ENCODE measurements at regions not wholly inside any gene's neighbourhood (a gene's known extent, or its start where the extent isn't known, plus 50 kb on each side); places are given as distances from the start of the nearest gene placed in this dataset.

DNA sequence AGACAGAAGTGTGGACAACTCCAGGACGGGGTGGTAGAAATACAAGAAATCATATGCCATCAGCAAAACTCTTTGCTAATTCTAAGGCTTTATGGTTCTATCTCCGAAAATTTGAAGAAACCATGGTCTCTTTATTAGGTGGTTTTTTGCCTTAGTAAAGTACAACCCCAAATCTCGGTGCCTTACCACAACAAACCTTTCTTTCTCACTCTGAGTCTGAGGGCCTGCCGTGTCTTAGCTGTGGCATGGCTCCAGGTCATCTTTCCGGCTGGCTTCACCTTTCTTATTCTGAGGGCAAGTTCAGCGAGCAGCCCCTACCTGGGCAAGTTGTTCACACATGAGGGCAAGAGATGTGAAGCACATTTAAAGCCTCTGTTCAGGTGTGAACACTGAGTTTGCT, 280.6 kb downstream of the TTLL7 start:
- no peak for DNase-seq

DNA sequence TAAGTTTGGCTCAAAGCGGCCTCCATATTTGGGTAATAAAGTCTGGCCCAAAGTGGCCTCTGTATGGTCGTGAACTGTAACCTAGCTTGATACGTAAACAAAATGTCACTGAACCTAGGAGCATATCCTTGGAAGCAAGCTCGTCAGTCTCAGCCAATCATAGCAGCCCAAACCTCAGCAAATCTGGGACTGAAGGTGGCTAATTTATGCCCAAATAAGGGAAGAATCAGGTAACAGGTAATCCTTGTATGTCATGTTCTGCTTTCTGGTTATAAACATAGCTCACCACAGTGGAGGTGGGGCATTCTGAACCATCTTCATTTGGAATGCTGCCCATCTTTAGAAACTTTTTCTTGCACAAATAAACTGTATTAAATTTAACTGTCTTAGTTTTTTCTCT, 281.1 kb downstream of the TTLL7 start:
- DNase-seq, result no peak

DNA sequence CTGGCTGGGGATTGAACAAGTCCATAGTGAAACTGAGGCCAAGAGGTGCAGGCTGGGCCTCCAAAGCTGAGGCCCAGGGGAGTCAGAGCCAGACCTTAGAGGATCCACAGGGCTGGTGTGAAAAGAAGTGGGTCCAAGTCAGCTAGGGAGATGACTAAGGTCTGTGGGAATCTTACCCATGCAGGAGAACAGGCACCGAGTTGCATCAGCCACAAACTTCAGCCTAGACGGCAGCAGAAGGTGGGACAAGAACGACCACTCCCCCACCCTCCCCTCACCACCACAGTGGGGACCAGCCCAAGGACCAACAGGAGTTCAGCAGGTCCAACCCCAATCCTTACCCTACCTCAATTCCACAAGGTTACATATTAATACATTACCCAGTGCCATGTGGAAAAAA, 282.3 kb downstream of the TTLL7 start:
- DNase-seq, result no peak

DNA sequence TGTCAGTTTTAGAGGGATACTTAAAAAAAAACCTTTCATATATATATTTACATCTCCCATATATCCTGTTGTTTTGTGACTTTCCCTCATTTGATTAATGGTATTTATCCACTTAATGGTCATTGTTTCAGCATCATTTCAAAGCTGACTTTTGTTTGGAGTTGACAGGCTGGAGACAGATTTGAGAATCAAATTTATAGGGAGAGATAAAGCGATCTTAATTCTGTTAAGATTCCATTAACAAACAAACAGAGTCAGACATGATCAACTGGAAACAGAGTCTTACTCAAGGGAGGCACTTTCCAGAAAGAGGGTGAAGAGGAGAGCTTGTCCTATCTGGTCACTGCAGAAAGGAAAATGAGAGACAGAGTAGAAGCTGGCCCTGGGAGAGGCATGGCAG, 283.4 kb downstream of the TTLL7 start:
- no peak for DNase-seq

DNA sequence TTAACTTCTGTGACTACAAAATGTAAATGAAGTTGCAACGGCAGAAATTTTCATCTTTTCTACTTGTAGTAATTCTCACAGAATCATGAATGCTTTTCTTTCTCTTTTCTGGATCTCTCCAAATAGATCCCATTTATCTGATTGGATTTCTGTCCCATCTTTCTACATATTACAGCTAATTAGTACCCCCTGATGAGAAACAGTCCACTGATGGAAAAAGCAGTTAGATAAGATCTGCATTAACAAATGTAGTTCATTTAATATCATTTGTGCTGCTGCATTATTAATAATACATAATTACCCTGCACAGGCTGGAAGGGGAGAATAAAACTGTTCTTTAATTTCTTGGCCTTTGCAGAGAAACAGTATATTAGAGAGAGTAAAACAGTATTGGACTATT, 289.3 kb downstream of the TTLL7 start:
- no peak for DNase-seq

DNA sequence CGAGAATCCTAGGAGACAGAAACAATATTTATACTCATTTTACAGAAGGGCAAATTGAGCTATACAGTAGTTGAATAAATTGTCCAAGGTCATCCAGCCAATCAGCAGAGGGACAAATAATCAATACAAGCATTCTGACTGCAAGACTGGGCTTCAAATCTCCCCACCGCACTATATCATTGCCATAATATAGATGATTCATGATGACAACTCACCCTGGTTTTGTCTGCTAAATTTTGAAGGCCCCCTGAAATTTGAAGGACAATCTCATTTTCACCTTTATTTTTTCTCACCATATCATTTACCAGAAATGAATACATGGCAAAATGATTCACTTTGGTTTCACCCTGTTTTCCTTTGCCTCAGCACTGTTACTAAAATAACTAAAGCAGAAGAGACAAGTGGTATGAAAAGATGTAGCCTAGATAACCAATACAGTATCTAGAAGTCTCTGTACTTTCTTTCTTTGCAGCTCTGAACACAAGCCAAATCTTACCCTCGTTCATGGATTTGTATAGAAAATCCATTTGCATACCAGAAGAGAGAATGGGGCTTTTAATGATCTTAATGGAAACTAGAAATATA, 292.5 kb downstream of the TTLL7 start:
- DNase-seq, result no peak

DNA sequence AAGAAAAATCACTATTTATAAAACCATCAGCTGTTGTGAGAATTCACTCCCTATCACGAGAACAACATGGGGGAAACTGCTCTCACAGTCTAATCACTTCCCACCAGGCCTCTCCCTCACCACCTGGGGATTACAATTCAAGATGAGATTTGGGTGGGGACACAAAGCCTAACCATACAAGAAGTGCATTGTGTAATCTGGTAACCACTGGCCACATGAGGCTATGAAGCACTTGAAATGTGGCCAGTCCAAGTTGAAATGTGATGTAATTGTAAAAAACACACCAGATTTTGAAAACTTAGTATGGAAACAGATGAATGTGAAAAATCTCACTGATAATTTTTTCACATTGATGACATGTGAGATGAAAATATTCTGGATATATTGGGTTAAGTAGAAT, 293.8 kb downstream of the TTLL7 start:
- no peak for DNase-seq

DNA sequence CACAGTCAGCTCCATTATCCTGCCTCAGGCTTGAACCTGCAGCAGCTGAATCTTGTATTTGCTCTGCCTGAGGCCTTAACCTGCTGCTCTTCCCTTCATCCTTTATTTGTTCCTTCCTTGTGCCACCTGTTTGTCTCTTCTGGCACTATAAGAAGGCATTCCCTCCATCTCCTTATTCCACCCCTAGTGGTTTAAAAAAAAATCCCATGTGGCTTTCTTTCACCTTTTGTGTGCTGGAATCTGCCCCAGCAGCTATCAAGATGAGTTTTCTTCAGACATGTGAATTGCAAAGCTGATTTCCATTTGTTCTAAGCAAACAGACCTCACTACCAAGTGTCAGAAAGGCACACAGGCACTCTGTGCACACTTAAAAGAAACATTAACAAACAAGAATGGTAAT, 294.6 kb downstream of the TTLL7 start:
- DNase-seq, result no peak

DNA sequence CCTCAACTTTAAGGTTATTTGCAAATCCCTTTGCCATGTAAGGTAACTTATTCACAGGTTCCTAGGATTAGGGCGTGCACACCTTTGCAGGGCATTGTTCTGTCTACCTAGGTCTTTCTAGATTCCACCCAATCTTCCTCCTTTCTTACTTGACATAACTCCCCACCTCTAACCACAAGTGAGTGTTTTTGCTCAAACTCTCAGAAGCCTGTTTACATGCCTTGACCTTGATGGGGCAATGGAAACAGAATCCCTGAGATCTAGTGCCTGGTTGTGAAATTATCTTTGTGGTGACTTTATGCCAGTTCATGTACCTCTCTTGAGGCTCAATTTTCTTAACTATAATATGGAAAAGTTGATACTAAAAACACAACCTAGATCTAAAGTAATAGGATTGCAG, 296.6 kb downstream of the TTLL7 start:
- DNase-seq, result no peak

DNA sequence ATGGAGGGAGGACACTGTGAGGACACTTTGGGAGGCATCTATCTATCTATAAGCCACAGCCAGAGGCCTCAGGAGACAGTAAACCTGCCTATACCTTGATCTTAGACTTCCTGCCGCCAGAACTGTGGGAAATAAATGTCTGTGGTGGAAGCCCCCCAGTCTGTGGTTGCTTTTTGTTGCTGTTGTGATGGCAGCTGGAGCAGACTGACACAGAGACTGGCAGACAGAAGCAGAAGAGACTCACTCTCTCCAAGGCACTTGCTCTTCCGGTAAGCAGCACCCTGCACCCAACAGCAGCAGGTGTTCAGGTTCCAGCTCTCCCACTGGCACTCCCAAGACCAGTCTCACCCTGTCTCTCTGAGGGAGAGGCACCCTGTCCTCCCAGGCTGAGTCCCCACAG, 297.6 kb downstream of the TTLL7 start:
- DNase-seq, result no peak

DNA sequence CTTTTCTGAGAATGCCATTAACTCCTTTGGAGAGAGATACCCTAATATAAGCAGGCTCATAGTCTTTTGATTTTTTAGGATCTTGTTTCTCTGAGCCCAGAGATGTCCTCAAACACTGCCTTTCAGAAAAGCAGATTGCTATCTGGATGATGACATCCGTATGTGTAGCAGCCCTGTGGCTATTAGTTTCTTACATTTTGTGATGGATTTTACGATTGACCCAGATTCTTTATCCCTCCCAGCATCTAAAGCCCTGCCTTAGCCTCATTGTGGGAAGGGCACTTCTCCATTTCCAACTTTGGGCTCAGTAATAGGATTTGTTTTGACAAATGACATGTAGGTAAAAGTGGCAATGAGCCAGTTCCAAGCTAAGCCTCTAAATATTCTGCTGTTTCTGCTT, 300.3 kb downstream of the TTLL7 start:
- no peak for DNase-seq

DNA sequence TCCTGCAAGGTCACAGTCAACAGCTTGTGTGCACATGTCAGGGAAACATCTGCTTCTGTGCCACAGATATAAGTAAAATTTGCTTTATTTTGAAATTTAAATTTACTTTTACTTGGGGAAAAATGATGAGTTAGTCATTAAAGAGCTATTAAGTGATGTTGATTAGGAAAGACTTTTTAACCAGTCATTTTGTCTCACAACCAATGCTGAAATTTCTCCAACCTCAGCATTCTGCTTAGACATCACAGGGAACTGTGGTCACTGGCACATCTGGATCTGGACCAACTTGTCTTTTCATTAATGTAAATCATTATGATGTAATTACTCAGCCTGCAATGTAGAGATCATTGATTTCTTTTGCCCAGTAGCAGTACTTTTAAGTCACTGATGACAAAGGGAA, 301.0 kb downstream of the TTLL7 start:
- DNase-seq, result no peak

DNA sequence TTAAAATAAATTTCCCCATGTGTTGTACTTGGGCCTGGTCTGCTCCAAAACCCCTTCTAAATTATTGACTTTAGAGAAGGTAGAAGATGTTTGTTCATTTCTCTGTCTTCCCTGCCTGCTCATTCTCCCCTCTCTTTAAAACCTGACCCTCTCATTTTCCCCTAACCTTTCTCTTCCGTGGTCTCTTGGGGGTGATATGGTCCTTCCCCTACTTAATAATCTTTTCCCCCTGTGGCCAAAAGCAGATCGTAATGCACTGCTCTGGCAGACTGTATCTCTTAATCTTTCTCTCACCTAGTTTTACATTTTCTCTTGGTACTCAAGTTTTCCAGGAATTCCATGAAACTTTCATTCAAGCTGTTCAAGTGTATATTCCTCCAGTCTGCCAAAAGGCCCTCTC, 301.7 kb downstream of the TTLL7 start:
- DNase-seq, result no peak

DNA sequence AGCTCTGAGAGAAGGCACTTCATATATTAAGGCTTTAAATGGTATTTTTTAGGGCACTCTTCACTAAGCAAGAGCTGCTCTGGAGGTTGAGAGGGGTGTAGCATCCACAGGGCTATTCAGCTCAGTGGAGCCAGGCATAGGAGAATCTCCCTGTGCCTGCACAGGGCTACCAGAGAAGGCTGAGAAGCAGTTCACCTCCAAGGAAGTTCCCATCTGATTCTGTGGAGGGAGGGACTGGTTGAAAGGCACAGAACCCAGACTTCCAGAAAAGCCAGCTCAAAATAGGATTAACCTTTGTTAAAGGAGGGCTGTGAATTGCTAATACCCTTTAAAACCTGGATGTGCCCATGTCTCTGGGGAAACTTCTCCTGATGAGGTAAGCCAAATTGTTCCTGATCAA, 304.5 kb downstream of the TTLL7 start:
- DNase-seq, result no peak

DNA sequence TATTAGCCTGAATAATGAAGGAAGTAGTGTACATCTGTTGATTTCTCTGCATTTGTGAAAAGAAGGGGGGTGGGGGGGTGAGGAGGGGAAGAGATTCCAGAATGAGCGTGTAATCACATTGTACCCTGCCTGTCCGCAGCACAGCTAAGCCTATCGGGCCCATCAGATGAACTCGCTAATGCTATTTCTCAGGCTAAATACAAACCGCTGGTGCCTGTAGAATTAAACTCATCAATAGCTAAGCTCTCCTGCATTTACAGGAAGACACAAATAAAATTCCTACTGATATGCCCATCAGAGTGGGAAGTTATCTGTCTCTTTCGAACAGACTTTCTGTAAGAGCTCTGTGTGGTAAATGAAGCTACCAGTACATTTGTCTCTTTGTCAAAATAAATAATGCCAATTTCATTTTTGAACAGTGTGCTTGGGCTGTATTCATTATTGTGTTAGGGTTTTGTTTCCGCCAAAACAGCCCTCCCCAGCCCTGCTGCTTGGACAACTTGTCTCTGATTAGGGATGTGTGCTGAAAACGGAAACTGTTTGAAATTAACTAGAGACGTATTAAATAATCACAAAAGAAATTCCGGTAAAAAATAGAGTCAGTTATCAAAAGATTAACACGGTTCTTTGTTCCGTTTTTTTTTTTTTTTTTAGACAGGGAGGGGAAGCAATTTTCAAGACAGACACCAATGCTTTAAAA, 305.4 kb downstream of the TTLL7 start:
- no peak for DNase-seq

DNA sequence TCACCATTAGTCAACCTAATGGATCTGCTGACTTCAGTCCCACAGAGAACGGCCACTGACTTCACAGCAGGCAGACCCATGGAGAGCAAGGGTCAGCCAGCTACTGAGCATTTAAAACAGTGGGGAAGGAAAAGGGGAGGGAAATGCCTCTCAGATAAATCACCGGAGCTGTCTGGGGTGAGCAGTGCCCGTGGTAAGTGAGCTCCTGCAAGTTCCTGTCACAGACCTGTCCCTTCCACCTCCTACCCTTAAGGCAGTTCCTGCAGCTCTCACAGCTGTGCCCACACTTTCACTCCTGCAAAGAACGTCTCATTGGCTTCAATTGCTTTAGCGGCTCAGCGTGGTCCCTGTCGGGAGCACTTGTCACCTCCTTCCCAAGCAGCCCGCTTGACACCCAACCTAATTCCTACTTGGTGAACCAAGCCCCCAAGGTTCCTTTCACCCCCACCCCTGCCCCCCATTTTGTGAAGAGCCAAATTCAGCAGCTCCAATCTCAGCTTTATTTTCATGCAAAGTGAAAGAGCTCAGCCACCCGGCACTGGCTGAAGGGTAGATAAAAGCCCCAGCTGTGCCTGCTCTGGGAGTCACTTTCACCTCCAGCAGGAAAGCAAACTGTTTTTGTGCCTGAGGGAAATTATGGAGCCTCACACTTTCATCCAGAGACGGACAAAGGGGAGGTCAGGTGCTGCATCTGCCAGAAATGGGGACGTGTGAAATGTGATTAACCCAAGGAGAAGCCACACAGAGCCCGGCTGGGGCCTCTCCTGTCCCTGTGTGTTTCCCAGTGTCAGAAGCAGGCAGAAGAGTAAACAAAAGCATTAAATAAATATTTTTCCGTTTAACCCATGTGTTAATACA, 306.2 kb downstream of the TTLL7 start:
- no peak for DNase-seq

DNA sequence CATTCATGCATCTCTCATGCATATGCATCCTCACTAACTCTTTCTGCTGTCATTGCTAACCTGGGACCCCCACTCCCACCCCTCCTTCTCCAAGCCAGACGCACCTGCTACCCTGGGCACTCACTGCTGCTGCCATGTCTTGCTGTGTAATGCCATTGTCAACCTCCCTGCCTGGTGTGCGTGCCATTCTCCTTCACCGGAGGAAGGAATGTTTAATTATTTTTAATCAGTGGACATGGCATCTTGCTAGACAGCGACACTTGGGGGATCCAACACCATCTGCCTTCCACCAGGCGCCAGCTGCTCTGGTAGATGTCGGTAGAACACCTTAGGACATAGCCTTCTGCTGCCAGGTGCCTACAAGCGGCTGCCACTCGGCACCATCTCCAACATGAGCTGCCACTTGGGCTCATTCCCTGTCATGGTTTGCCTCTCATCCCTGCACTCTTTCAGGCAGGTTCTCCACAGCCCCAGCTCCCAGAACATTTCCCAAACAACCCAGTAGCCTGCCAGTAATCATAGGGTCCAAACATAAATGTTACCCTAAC, 306.9 kb downstream of the TTLL7 start:
- DNase-seq, result no peak

DNA sequence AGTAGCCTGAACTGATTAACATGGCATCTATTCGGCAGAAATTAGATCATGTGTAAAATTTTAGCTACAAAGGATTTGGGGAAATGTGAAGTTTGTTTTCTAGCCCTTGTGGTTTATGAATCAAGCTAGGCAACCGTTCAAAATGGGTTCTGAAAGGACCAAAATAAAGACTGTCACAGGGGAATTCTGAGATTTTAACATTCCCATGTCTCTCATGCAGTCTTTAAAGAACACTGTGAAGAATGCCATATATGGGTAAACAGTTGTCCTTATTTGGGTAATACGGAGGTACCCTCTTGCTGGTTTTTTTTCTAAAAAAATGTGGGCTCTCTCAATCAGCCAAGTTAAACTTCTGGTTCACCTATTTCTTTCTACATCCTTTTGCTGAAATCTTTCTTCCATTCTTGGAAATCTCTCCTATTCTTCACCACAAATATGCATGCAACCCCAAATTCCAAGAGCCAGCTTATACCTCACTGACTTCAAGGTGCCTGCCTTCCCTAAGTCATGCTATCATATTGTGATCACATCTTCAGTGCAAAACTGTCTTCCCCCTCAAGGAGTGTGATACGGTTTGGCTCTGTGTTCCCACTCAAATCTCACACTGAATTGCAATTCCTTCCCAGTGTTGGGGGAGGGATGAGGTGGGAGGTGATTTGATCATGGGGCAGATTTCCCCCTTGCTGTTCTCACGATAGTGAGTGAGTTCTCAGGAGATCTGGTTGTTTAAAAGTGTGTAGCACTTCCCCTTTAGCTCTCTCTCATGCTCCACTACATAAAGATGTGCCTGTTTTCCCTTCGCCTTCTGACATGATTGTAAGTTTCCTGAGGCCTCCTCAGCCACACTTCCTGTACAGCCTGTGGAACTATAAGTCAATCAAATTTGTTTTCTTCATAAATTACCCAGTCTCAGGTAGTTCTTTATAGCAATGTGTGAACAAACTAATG, 308.7 kb downstream of the TTLL7 start:
- DNase-seq, result no peak

DNA sequence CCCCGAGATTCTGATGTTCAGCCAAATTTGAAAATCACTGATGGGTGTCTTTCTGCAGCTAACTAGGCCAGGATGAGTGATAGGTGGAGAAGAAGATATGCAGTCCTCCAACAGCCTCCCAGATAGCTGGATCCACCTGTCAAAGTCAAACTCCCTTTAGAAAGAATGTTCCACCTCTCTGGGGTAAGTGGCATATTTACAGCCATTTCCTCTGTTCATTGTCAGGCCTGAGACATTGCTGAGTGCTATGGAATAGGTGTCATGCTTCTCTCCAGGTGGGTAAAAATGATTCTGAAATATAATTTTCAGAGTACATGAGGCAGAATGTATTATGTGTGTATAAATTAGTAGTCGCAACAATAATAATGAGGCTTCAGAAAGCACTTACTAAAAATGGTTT, 316.8 kb downstream of the TTLL7 start:
- DNase-seq, result no peak

DNA sequence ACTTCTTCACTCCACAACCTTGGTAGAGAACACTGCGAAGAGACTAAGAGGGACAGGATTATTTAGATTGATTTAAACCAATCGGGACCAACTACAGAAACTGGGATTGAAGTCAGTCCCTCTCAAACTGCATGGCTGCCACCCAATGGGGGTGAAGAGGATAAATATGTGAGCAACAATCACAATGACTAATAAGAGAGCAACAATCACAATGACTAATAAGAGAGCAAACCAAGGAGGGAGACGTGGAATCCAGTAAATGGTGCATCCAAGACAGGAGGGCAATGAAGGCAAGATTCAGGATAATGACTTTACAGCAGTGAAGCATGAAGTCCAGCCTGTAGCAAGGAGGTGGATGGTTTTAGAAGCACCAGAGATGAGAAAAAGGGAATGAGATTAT, 322.8 kb downstream of the TTLL7 start:
- no peak for DNase-seq

DNA sequence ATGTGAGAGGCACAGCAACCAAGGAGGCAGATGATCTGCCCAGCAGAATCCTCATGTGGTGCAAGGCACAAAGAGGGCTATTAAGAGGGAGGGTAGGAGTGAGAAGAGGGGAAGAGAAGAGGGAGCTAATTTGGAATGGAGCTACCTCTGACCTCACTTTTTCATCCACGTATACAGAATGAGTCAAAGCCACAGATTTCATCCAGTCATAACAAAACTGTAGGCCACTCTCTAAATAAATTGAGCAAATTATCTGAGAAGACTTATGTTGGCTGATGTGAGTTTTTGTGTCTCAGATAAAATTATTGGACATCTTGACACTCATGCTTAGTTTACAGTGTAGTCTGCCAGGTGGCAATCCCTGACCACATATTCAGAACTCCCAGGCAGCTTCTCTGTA, 325.6 kb downstream of the TTLL7 start:
- DNase-seq, result no peak

DNA sequence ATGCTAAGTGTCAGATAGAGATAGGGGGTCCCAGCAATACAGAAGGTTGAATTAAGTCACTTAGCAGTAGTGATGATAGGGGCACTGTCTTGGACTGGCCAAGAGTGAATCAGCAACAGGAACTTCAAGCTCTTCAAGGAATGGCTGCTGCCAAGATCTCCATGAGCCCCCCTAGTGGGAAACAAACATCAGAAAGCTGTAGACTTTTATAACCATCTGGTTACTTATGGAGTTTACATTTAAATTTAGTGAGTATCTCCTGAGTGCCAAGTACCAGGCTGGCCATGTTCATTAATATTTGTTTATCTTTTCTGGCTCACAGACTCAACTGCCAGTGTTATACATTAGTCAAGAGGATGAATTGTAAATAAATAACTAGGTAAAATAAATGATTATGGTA, 327.3 kb downstream of the TTLL7 start:
- DNase-seq, result no peak
